PC-3 (cell line): ENCODE measurements at regions not wholly inside any gene's neighbourhood (a gene's known extent, or its start where the extent isn't known, plus 50 kb on each side); places are given as distances from the start of the nearest gene placed in this dataset.
"Not testable (repeated sequence)": the region's sequence is repeated elsewhere in the genome, so short reads cannot be mapped to it uniquely, and the experiment has no call there.

Source experiments
- ATAC-seq: fragments of 200-7000 bp; cut with Tn5 transposase; 2 replicates; pipeline ENCODE4 v1.9.1; 2020; ENCODE audit warnings: mild to moderate bottlenecking, moderate library complexity
- BruUV-seq: library from RNA; stranded (reverse); fragments of 400-500 nt; replicated peaks from 2 replicates; lab custom pipeline; 2021; lab: Mats Ljungman, UMichigan
- CTCF ChIA-PET: fragments of 300-600 bp; sonication (Branson Sonifier 250); formaldehyde crosslinking; loops from one replicate; lab custom pipeline; 2022; ENCODE audit warnings: antibody characterized with exemption; lab: Charles Lee
- POLR2A ChIA-PET: fragments of 300-600 bp; sonication (Branson Sonifier 250); formaldehyde crosslinking; loops from one replicate; lab custom pipeline; 2022; ENCODE audit warnings: antibody characterized with exemption; ENCODE audit not compliant: unreplicated experiment; lab: Charles Lee
- DNase-seq: peaks from one replicate; pipeline ENCODE4 v3.0.0-alpha.2; 2015
- H2AFZ ChIP-seq: fragments of 300-600 bp; sonication (generic); 2 replicates; pipeline ENCODE4 v1.6.0; 2016; ENCODE audit warnings: antibody characterized with exemption, low read length
- H3F3A ChIP-seq: fragments of 300-600 bp; sonication (generic); one replicate; pipeline ENCODE4 v1.6.0; 2017; ENCODE audit warnings: antibody characterized with exemption, low read length, control low read depth, mild to moderate bottlenecking; ENCODE audit not compliant: unreplicated experiment
- H3K27ac ChIP-seq: fragments of 300-600 bp; sonication (generic); 2 replicates; pipeline ENCODE4 v1.5.1; 2016; ENCODE audit warnings: mild to moderate bottlenecking, low read length
- H3K27me3 ChIP-seq: fragments of 300-600 bp; sonication (generic); 2 replicates; pipeline ENCODE4 v1.6.1; 2016; ENCODE audit warnings: low read length, mixed read lengths
- H3K36me3 ChIP-seq: fragments of 300-600 bp; sonication (generic); 2 replicates; pipeline ENCODE4 v1.6.1; 2016; ENCODE audit warnings: low read depth, mixed run types, low read length, mixed read lengths
- H3K4me1 ChIP-seq: fragments of 300-600 bp; sonication (generic); 2 replicates; pipeline ENCODE4 v1.5.1; 2016; ENCODE audit warnings: low read length; ENCODE audit not compliant: insufficient read depth
- H3K4me2 ChIP-seq: fragments of 300-600 bp; sonication (generic); 2 replicates; pipeline ENCODE4 v1.6.0; 2016; ENCODE audit warnings: low read length
- H3K4me3 ChIP-seq: fragments of 300-600 bp; sonication (generic); 2 replicates; pipeline ENCODE4 v1.5.1; 2016; ENCODE audit warnings: mild to moderate bottlenecking, low read length, mixed read lengths
- H3K79me2 ChIP-seq: fragments of 300-600 bp; sonication (generic); 2 replicates; pipeline ENCODE4 v1.6.1; 2017; ENCODE audit warnings: low read length, mixed read lengths
- H3K9ac ChIP-seq: fragments of 300-600 bp; sonication (generic); 2 replicates; pipeline ENCODE4 v1.6.0; 2016; ENCODE audit warnings: mild to moderate bottlenecking, low read length
- H3K9me2 ChIP-seq: fragments of 300-600 bp; sonication (generic); replicated peaks from 2 replicates; pipeline ENCODE4 v1.6.1; 2016; ENCODE audit warnings: mixed run types, low read length, mixed read lengths
- H3K9me3 ChIP-seq: fragments of 300-600 bp; sonication (generic); 2 replicates; pipeline ENCODE4 v1.6.1; 2016; ENCODE audit warnings: low read length, mixed read lengths
- H4K20me1 ChIP-seq: fragments of 300-600 bp; sonication (generic); 2 replicates; pipeline ENCODE4 v1.6.1; 2016; ENCODE audit warnings: low read length, mixed read lengths
- EZH2 ChIP-seq: fragments of 300-600 bp; sonication (generic); IDR thresholded peaks from one replicate; pipeline ENCODE4 v1.6.1; 2017; ENCODE audit warnings: antibody characterized with exemption, mild to moderate bottlenecking, low read length; ENCODE audit not compliant: unreplicated experiment
- EZH2phosphoT487 ChIP-seq: fragments of 300-600 bp; sonication (generic); IDR thresholded peaks from 2 replicates; pipeline ENCODE4 v1.6.1; 2018; ENCODE audit warnings: mild to moderate bottlenecking, antibody characterized with exemption, low read length, borderline replicate concordance
- intact Hi-C: fragments of 100-400 bp; cut with micrococcal nuclease; formaldehyde crosslinking; loops from 2 replicates; pipeline ENCODE4 v1.9.0; 2023
- TF ChIP-seq, protein P1 (sequence below): fragments of 300-600 bp; sonication (generic); conservative IDR thresholded peaks from 2 replicates; pipeline ENCODE4 v1.5.1; 2017; ENCODE audit warnings: antibody characterized with exemption, low read depth, mild to moderate bottlenecking, low read length

DNA sequence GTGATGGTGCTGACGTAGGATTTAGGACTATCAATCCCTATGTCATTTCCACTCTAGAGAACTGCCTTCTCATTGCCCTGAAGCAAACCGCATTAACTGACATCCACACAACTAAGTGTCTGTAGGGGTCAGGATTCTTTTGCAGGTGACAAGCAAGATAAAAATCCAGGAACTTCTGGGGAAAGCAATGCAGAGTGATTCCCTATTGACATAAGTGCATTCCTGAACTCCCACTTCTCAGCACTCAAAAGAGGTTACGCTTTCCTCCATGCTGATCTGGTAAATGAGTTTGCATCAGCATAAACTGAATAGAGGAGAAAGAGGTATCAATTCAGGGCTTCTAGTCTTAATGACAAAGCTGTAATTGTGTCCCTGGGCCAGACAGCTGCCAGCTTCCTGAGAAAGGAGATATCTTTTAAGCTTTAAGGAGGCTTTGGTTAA is 224.6 kb upstream of the ISX start:
- no peak overlapping the region for H2AFZ ChIP-seq
- no peaks in the 10 kb centered on the region for H4K20me1 ChIP-seq
- H3K4me2 ChIP-seq: no peak overlapping the region
- no peak overlapping the region for H3K9ac ChIP-seq
- no peaks in the 10 kb centered on the region for H3K4me1 ChIP-seq
- ChIA-PET CTCF (no interaction called here), POLR2A (no interaction called here)
- no peaks in the 10 kb centered on the region for H3K27me3 ChIP-seq
- no peaks in the 10 kb centered on the region for H3K9me2 ChIP-seq
- no peaks in the 10 kb centered on the region for H3K9me3 ChIP-seq
- ATAC-seq (no peak), DNase-seq (no peak)
- no peaks in the 10 kb centered on the region for H3K36me3 ChIP-seq
- intact Hi-C loops: no loop called here
- H3K27ac ChIP-seq: no peak overlapping the region
- no peaks in the 10 kb centered on the region for H3K79me2 ChIP-seq
- no peaks in the 10 kb centered on the region for H3F3A ChIP-seq
- no peak overlapping the region for H3K4me3 ChIP-seq
- TF ChIP-seq EZH2phosphoT487 (no peak), EZH2 (no peak)
- TF ChIP-seq, protein P1, sequence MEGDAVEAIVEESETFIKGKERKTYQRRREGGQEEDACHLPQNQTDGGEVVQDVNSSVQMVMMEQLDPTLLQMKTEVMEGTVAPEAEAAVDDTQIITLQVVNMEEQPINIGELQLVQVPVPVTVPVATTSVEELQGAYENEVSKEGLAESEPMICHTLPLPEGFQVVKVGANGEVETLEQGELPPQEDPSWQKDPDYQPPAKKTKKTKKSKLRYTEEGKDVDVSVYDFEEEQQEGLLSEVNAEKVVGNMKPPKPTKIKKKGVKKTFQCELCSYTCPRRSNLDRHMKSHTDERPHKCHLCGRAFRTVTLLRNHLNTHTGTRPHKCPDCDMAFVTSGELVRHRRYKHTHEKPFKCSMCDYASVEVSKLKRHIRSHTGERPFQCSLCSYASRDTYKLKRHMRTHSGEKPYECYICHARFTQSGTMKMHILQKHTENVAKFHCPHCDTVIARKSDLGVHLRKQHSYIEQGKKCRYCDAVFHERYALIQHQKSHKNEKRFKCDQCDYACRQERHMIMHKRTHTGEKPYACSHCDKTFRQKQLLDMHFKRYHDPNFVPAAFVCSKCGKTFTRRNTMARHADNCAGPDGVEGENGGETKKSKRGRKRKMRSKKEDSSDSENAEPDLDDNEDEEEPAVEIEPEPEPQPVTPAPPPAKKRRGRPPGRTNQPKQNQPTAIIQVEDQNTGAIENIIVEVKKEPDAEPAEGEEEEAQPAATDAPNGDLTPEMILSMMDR: no peak
- no TSS peak for BruUV-seq

DNA sequence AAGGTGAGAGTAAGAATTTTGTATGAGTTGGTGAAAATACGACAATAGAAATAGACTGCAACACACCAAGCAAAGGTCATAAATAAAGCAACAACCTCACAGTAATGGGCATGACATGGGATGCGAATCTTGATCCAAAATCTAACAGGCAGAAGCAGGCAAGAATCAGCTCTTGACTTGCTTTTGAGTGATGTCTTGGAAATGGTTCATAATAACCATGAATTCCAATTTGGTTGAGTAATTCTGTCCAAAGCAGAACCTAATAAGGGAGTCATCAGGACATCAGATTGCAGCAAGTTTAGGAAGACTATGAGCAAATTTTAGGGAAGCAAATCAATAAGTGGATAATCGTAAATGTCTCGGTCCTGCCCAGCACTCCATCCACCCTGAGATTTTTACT is 224.0 kb upstream of the ISX start:
- no peaks in the 10 kb centered on the region for H3K27me3 ChIP-seq
- no peaks in the 10 kb centered on the region for H3K79me2 ChIP-seq
- ChIA-PET POLR2A (no interaction called here), CTCF (no interaction called here)
- H4K20me1 ChIP-seq: no peaks in the 10 kb centered on the region
- H2AFZ ChIP-seq: no peak overlapping the region
- intact Hi-C loops: no loop called here
- no peaks in the 10 kb centered on the region for H3K36me3 ChIP-seq
- no peaks in the 10 kb centered on the region for H3K4me1 ChIP-seq
- DNase-seq: no peak
- no peak overlapping the region for H3K4me3 ChIP-seq
- H3K9me2 ChIP-seq: no peaks in the 10 kb centered on the region
- BruUV-seq: no TSS peak
- no peak overlapping the region for H3K4me2 ChIP-seq
- H3K27ac ChIP-seq: no peak overlapping the region
- TF ChIP-seq, protein P1: no peak
- no peak for ATAC-seq
- no peaks in the 10 kb centered on the region for H3F3A ChIP-seq
- H3K9ac ChIP-seq: no peak overlapping the region
- H3K9me3 ChIP-seq: no peaks in the 10 kb centered on the region

DNA sequence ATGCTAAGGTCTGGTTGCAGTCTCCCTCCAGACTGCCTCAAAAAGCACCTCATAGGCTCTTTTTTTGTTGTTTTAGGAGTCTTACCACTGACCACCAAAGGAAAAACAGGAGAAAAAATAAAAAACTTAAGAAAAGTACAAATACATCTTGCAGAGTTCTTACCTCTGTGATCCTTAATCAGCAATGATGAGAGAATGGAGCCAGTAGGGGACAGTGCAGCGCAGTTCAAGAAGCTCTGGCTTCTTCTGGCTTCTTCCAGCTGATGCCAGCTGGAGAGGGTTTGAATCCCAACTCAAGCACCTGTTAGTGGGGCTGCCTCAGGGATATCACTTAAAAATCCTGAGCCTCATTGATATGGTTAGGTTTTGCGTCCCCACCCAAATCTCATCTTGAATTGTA is 223.3 kb upstream of the ISX start:
- H3K4me3 ChIP-seq: no peak overlapping the region
- H3K9me2 ChIP-seq: no peaks in the 10 kb centered on the region
- ATAC-seq (no peak), DNase-seq (no peak)
- no peaks in the 10 kb centered on the region for H3K4me1 ChIP-seq
- H3F3A ChIP-seq: no peaks in the 10 kb centered on the region
- no peak overlapping the region for H2AFZ ChIP-seq
- ChIA-PET CTCF (no interaction called here), POLR2A (no interaction called here)
- no peak overlapping the region for H3K27ac ChIP-seq
- H3K4me2 ChIP-seq: no peak overlapping the region
- H3K79me2 ChIP-seq: no peaks in the 10 kb centered on the region
- H3K9me3 ChIP-seq: no peaks in the 10 kb centered on the region
- no TSS peak for BruUV-seq
- TF ChIP-seq, protein P1: no peak
- TF ChIP-seq EZH2 (no peak), EZH2phosphoT487 (no peak)
- H3K36me3 ChIP-seq: no peaks in the 10 kb centered on the region
- intact Hi-C loops: no loop called here
- H4K20me1 ChIP-seq: no peaks in the 10 kb centered on the region
- H3K27me3 ChIP-seq: no peaks in the 10 kb centered on the region
- H3K9ac ChIP-seq: no peak overlapping the region

DNA sequence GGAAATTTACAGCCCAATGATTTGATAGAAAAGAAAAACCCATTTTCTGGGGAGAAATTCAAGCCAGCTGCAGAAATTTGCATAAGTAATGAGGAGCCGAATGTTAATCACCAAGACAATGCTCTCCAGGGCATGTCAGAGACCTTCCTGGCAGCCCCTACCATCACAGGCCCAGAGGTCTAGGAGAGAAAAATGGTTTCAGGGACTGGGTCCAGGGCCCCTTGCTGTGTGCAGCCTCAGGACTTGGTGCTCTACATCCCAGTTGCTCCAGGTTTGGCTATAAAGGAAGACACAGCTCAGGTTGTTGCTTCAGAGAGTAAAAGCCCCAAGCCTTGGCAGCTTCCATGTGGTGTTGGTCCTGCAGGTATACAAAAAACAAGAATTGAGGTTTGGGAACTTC is 222.2 kb upstream of the ISX start:
- H3K4me3 ChIP-seq, H3K4me1 ChIP-seq, H3K27me3 ChIP-seq, H3K9me3 ChIP-seq, CTCF ChIA-PET, H3K27ac ChIP-seq, H3K36me3 ChIP-seq, intact Hi-C loops, H4K20me1 ChIP-seq, H3F3A ChIP-seq, ATAC-seq, POLR2A ChIA-PET, H3K9ac ChIP-seq, DNase-seq, H3K9me2 ChIP-seq, H3K79me2 ChIP-seq, H2AFZ ChIP-seq, BruUV-seq, H3K4me2 ChIP-seq: not testable (repeated sequence)
